GM21390 (cell line): ENCODE measurements at regions not wholly inside any gene's neighbourhood (a gene's known extent, or its start where the extent isn't known, plus 50 kb on each side); places are given as distances from the start of the nearest gene placed in this dataset.

Source experiments
- ATAC-seq: cut with Tn5 transposase; IDR thresholded peaks from one replicate; pipeline ENCODE4 v1.9.1; 2021; ENCODE audit not compliant: unreplicated experiment

- ATAC-seq, result no peak
These were observed 51.6 kb upstream of the SRGAP3 start for GRCh38 chr3:9301091-9301490.

- ATAC-seq, result no peak
These were observed 52.4 kb upstream of the SRGAP3 start for GRCh38 chr3:9301798-9302197.

GRCh38 chr3:9302425-9303181 lies 53.2 kb upstream of the SRGAP3 start:
- peak; percentile 86 for ATAC-seq

- ATAC-seq, result no peak
These were observed 54.4 kb upstream of the THUMPD3 start for GRCh38 chr3:9308298-9308990.

GRCh38 chr3:9310043-9310442 lies 52.8 kb upstream of the THUMPD3 start:
- ATAC-seq, result no peak

- no peak for ATAC-seq
These were observed 51.6 kb upstream of the THUMPD3 start for GRCh38 chr3:9311228-9311627.
